GM19239 (cell line): ENCODE measurements at regions not wholly inside any gene's neighbourhood (a gene's known extent, or its start where the extent isn't known, plus 50 kb on each side); places are given as distances from the start of the nearest gene placed in this dataset.

Experiments used
- DNase-seq: peaks from one replicate; pipeline ENCODE4 v3.0.0; 2011; ENCODE audit warnings: low spot score; ENCODE audit not compliant: insufficient read length
- FAIRE-seq: peaks from 2 replicates; lab custom pipeline; 2011; peaks lifted over from hg19 to GRCh38; lab: Jason Lieb, UNC

- no peak for DNase-seq
- FAIRE-seq, result no peak
Observed at GRCh38 chr13:59446391-59446790, 717.3 kb downstream of the DIAPH3 start.

GRCh38 chr13:59447031-59447430, 716.7 kb downstream of the DIAPH3 start:
- DNase-seq (no peak), FAIRE-seq (no peak)

GRCh38 chr13:59447846-59448620, 715.7 kb downstream of the DIAPH3 start:
- DNase-seq (no peak), FAIRE-seq (no peak)

GRCh38 chr13:59449750-59450149, 714.0 kb downstream of the DIAPH3 start:
- no peak for DNase-seq
- no peak for FAIRE-seq

GRCh38 chr13:59450229-59450628, 713.5 kb downstream of the DIAPH3 start:
- FAIRE-seq, result no peak

GRCh38 chr13:59451236-59451635, 712.5 kb downstream of the DIAPH3 start:
- DNase-seq (no peak), FAIRE-seq (no peak)

More at GRCh38 chr13:59450229-59450628, 713.5 kb downstream of the DIAPH3 start:
- DNase-seq, result no peak

GRCh38 chr13:59452189-59452890, 711.4 kb downstream of the DIAPH3 start:
- DNase-seq, result no peak
- FAIRE-seq, result no peak

- DNase-seq, result no peak
Observed at GRCh38 chr13:59458908-59459579, 704.7 kb downstream of the DIAPH3 start.

GRCh38 chr13:59459972-59460371, 703.8 kb downstream of the DIAPH3 start:
- FAIRE-seq (no peak), DNase-seq (no peak)

More at GRCh38 chr13:59458908-59459579, 704.7 kb downstream of the DIAPH3 start:
- FAIRE-seq, result no peak

GRCh38 chr13:59461411-59461810, 702.3 kb downstream of the DIAPH3 start:
- FAIRE-seq (no peak), DNase-seq (no peak)

GRCh38 chr13:59463023-59463422, 700.7 kb downstream of the DIAPH3 start:
- FAIRE-seq, result no peak
- no peak for DNase-seq

GRCh38 chr13:59464926-59465325, 698.8 kb downstream of the DIAPH3 start:
- DNase-seq (no peak), FAIRE-seq (no peak)

- FAIRE-seq (no peak), DNase-seq (no peak)
Observed at GRCh38 chr13:59468396-59468795, 695.3 kb downstream of the DIAPH3 start.

GRCh38 chr13:59471106-59471505, 692.6 kb downstream of the DIAPH3 start:
- no peak for DNase-seq
- no peak for FAIRE-seq

- FAIRE-seq (no peak), DNase-seq (no peak)
Observed at GRCh38 chr13:59472134-59472533, 691.6 kb downstream of the DIAPH3 start.

- DNase-seq, result no peak
Observed at GRCh38 chr13:59474696-59475095, 689.0 kb downstream of the DIAPH3 start.

GRCh38 chr13:59475911-59476310, 687.8 kb downstream of the DIAPH3 start:
- FAIRE-seq (no peak), DNase-seq (no peak)

More at GRCh38 chr13:59474696-59475095, 689.0 kb downstream of the DIAPH3 start:
- FAIRE-seq, result no peak

GRCh38 chr13:59476366-59476765, 687.4 kb downstream of the DIAPH3 start:
- no peak for DNase-seq
- no peak for FAIRE-seq

GRCh38 chr13:59477011-59477410, 686.7 kb downstream of the DIAPH3 start:
- no peak for FAIRE-seq
- no peak for DNase-seq

- DNase-seq (no peak), FAIRE-seq (no peak)
Observed at GRCh38 chr13:59478908-59479307, 684.8 kb downstream of the DIAPH3 start.

- no peak for DNase-seq
- no peak for FAIRE-seq
Observed at GRCh38 chr13:59479629-59480028, 684.1 kb downstream of the DIAPH3 start.
